SU-DHL-6 (cell line): ENCODE measurements at regions not wholly inside any gene's neighbourhood (a gene's known extent, or its start where the extent isn't known, plus 50 kb on each side); places are given as distances from the start of the nearest gene placed in this dataset.
"Not testable (repeated sequence)": the region's sequence is repeated elsewhere in the genome, so short reads cannot be mapped to it uniquely, and the experiment has no call there.

Source experiments
- H2AFZ ChIP-seq: fragments of 200-600 bp; sonication (generic); 2 replicates; pipeline ENCODE4 v1.6.1; 2014; ENCODE audit warnings: low read depth, mild to moderate bottlenecking, moderate library complexity, mixed read lengths, antibody characterized with exemption, low read length; ENCODE audit not compliant: severe bottlenecking
- H3F3A ChIP-seq: fragments of 200-600 bp; shearing (Covaris generic); 2 replicates; pipeline ENCODE4 v1.6.0; 2016; ENCODE audit warnings: antibody characterized with exemption, mild to moderate bottlenecking; ENCODE audit not compliant: insufficient read depth
- H3K27ac ChIP-seq: fragments of 200-600 bp; sonication (generic); 2 replicates; pipeline ENCODE4 v1.5.1; 2016; ENCODE audit warnings: low read depth, mild to moderate bottlenecking, low read length, moderate library complexity, mixed read lengths
- H3K27me3 ChIP-seq: fragments of 200-600 bp; sonication (generic), shearing (Covaris generic); 2 replicates; pipeline ENCODE4 v1.6.0; 2014; ENCODE audit warnings: mild to moderate bottlenecking, low read length
- H3K36me3 ChIP-seq: fragments of 200-600 bp; sonication (generic); 2 replicates; pipeline ENCODE4 v1.6.1; 2014; ENCODE audit warnings: mild to moderate bottlenecking, low read length, mixed read lengths
- H3K4me2 ChIP-seq: fragments of 300-600, 200-600 bp; shearing (Covaris generic), sonication (generic); 2 replicates; pipeline ENCODE4 v1.6.0; 2014; ENCODE audit warnings: low read length, low read depth, mild to moderate bottlenecking; ENCODE audit not compliant: poor library complexity, severe bottlenecking
- H3K4me3 ChIP-seq: fragments of 200-600 bp; sonication (generic); 2 replicates; pipeline ENCODE4 v1.5.1; 2014; ENCODE audit warnings: antibody characterized with exemption, low read length, mild to moderate bottlenecking, mixed read lengths; ENCODE audit not compliant: insufficient read depth, poor library complexity, severe bottlenecking
- H3K79me2 ChIP-seq: fragments of 200-600 bp; sonication (generic); 2 replicates; pipeline ENCODE4 v1.6.1; 2014; ENCODE audit warnings: mild to moderate bottlenecking, low read length, moderate library complexity; ENCODE audit not compliant: insufficient read depth
- H3K9ac ChIP-seq: fragments of 200-600 bp; sonication (generic); 2 replicates; pipeline ENCODE4 v1.7.0; 2014; ENCODE audit warnings: mild to moderate bottlenecking, low read length
- H3K9me2 ChIP-seq: fragments of 200-600 bp; sonication (generic); replicated peaks from 2 replicates; pipeline ENCODE4 v1.6.1; 2014; ENCODE audit warnings: low read length; ENCODE audit not compliant: insufficient read depth
- H3K9me3 ChIP-seq: fragments of 200-600 bp; sonication (generic); 2 replicates; pipeline ENCODE4 v1.6.1; 2014; ENCODE audit warnings: low read length, mixed read lengths; ENCODE audit not compliant: insufficient read depth
- H4K20me1 ChIP-seq: fragments of 200-600 bp; sonication (generic); 2 replicates; pipeline ENCODE4 v1.6.1; 2014; ENCODE audit warnings: low read depth, mild to moderate bottlenecking, antibody characterized with exemption, low read length, moderate library complexity, mixed read lengths
- CTCF ChIP-seq: fragments of 200-600 bp; sonication (generic); IDR thresholded peaks from one replicate; pipeline ENCODE4 v1.5.1; 2017; ENCODE audit warnings: antibody characterized with exemption, mild to moderate bottlenecking, low read length, moderate library complexity; ENCODE audit not compliant: insufficient read depth, poor library complexity, severe bottlenecking
- EZH2phosphoT487 ChIP-seq: fragments of 200-600 bp; sonication (generic), shearing (Covaris generic); conservative IDR thresholded peaks from 2 replicates; pipeline ENCODE4 v1.6.1; 2018; ENCODE audit warnings: mild to moderate bottlenecking, antibody characterized with exemption, low read length, moderate library complexity, mixed read lengths

- Histone ChIP-seq H4K20me1 (no peaks in the 10 kb centered on the region), H3K4me2 (no peak overlapping the region), H3F3A (no peaks in the 10 kb centered on the region), H3K27me3 (no peaks in the 10 kb centered on the region), H3K9me2 (no peaks in the 10 kb centered on the region), H3K4me3 (no peak overlapping the region), H3K27ac (no peak overlapping the region), H2AFZ (no peak overlapping the region), H3K79me2 (no peaks in the 10 kb centered on the region), H3K36me3 (no peaks in the 10 kb centered on the region), H3K9me3 (no peaks in the 10 kb centered on the region), H3K9ac (no peak overlapping the region)
- TF ChIP-seq EZH2phosphoT487 = no peak
These were observed 183.7 kb upstream of the SPRY2 start for GRCh38 chr13:80524447-80525215.

GRCh38 chr13:80523134-80523533 is 182.2 kb upstream of the SPRY2 start:
- Histone ChIP-seq H3K9me2 (no peaks in the 10 kb centered on the region), H3K9me3 (no peaks in the 10 kb centered on the region), H3K27me3 (no peaks in the 10 kb centered on the region), H3K27ac (no peak overlapping the region), H4K20me1 (no peaks in the 10 kb centered on the region), H3K36me3 (no peaks in the 10 kb centered on the region), H3K9ac (no peak overlapping the region), H3K4me3 (no peak overlapping the region), H3K79me2 (no peaks in the 10 kb centered on the region), H3F3A (no peaks in the 10 kb centered on the region), H2AFZ (no peak overlapping the region), H3K4me2 (no peak overlapping the region)
- TF ChIP-seq CTCF (no peak), EZH2phosphoT487 (no peak)

- not testable (repeated sequence) for H3K9me2 ChIP-seq, H4K20me1 ChIP-seq, H3K79me2 ChIP-seq, H3K36me3 ChIP-seq, H3K27me3 ChIP-seq, H3K4me2 ChIP-seq, H3K27ac ChIP-seq, H3F3A ChIP-seq, H3K4me3 ChIP-seq, H3K9me3 ChIP-seq, H3K9ac ChIP-seq, H2AFZ ChIP-seq
These were observed 181.5 kb upstream of the SPRY2 start for GRCh38 chr13:80522463-80522862.

GRCh38 chr13:80516818-80517348 is 176.0 kb upstream of the SPRY2 start:
- Histone ChIP-seq H3K4me2 (no peak overlapping the region), H3K27ac (no peak overlapping the region)
- no peak for TF ChIP-seq CTCF
- TF ChIP-seq EZH2phosphoT487 = no peak

More at GRCh38 chr13:80516818-80517348, 176.0 kb upstream of the SPRY2 start:
- Histone ChIP-seq H3K4me3 (no peak overlapping the region), H2AFZ (no peak overlapping the region), H3K9ac (no peak overlapping the region), H3K9me3 (no peaks in the 10 kb centered on the region), H3F3A (no peaks in the 10 kb centered on the region), H3K9me2 (no peaks in the 10 kb centered on the region), H3K79me2 (no peaks in the 10 kb centered on the region), H3K36me3 (no peaks in the 10 kb centered on the region), H4K20me1 (no peaks in the 10 kb centered on the region), H3K27me3 (no peaks in the 10 kb centered on the region)
